K562 (cell line): ENCODE measurements at regions not wholly inside any gene's neighbourhood (a gene's known extent, or its start where the extent isn't known, plus 50 kb on each side); places are given as distances from the start of the nearest gene placed in this dataset.

Source experiments
- ATAC-seq: fragments of 200-7000 bp; cut with Tn5 transposase; 3 replicates; pipeline ENCODE4 v1.9.1; 2020; ENCODE audit warnings: moderate library complexity
- BruUV-seq: library from RNA; stranded (reverse); fragments of 400-500 nt; replicated peaks from 2 replicates; lab custom pipeline; 2021; lab: Mats Ljungman, UMichigan
- CTCF ChIA-PET: fragments of 300-600 bp; formaldehyde crosslinking; extraction: SDS; loops from one replicate; lab custom pipeline; 2021; ENCODE audit warnings: low intra/inter-chr PET ratio; lab: Yijun Ruan, JAX
- POLR2A ChIA-PET: fragments of 300-600, 350-650 bp; sonication (Branson Sonifier 250); formaldehyde crosslinking; extraction: SDS; loops from one replicate; lab custom pipeline; 2021; ENCODE audit warnings: antibody characterized with exemption, inconsistent platforms; lab: Yijun Ruan, JAX
- DNase-seq, 4 experiments: peaks; one replicate each; pipeline versions ENCODE4 v3.0.0 to v3.0.0-alpha.2; 2011 to 2018; ENCODE audit warnings: low spot score in 3 of 4, mixed read lengths in 3 of 4; ENCODE audit errors: extremely low read depth in 1 of 4
- FAIRE-seq: peaks from 2 replicates; lab custom pipeline; 2011; peaks lifted over from hg19 to GRCh38; lab: Jason Lieb, UNC
- H2AFZ ChIP-seq: 2 replicates; pipeline ENCODE4 v1.6.0; 2011; ENCODE audit warnings: low read depth, low read length, control low read depth, inconsistent platforms
- H3K27ac ChIP-seq: fragments of 200-600 bp; 3 replicates; pipeline ENCODE4 v1.8.0; 2011; ENCODE audit warnings: low read depth, mild to moderate bottlenecking, control low read depth, inconsistent platforms, low read length, moderate library complexity, mixed read lengths; ENCODE audit errors: extremely low read depth
- H3K27me3 ChIP-seq, 2 experiments: fragments of 300-600 bp in 1 of 2; 2 replicates in 1 of 2; 3 replicates in 1 of 2; pipeline versions ENCODE4 v1.6.0 to v1.8.0; 2011; ENCODE audit warnings: inconsistent platforms in 2 of 2, low read length in 2 of 2, mild to moderate bottlenecking in 1 of 2, mixed read lengths in 1 of 2, moderate library complexity in 1 of 2; ENCODE audit not compliant: control insufficient read depth in 2 of 2, insufficient read depth in 2 of 2
- H3K36me3 ChIP-seq: fragments of 300-600 bp; 3 replicates; pipeline ENCODE4 v1.8.0; 2011; ENCODE audit warnings: mild to moderate bottlenecking, low read length, inconsistent platforms; ENCODE audit not compliant: control insufficient read depth, insufficient read depth
- H3K4me1 ChIP-seq, 2 experiments: fragments of 200-600 bp in 1 of 2; replicated peaks in 1 of 2; 2 replicates in 1 of 2; 3 replicates in 1 of 2; pipeline versions ENCODE4 v1.5.1 to v1.8.0; 2011; ENCODE audit warnings: inconsistent platforms in 2 of 2, low read length in 2 of 2, mild to moderate bottlenecking in 1 of 2, mixed read lengths in 1 of 2, moderate library complexity in 1 of 2; ENCODE audit not compliant: control insufficient read depth in 2 of 2, insufficient read depth in 2 of 2
- H3K4me2 ChIP-seq: 2 replicates; pipeline ENCODE4 v1.6.1; 2011; ENCODE audit warnings: low read length, control low read depth, inconsistent platforms, mixed read lengths; ENCODE audit not compliant: insufficient read depth
- H3K4me3 ChIP-seq: fragments of 200-600 bp; sonication (generic), shearing (Covaris generic); 2 replicates; pipeline ENCODE4 v1.5.1; 2016; ENCODE audit warnings: control low read depth, inconsistent platforms
- H3K79me2 ChIP-seq: fragments of 200-600 bp; 3 replicates; pipeline ENCODE4 v1.8.0; 2011; ENCODE audit warnings: low read length, inconsistent platforms; ENCODE audit not compliant: control insufficient read depth, insufficient read depth
- H3K9ac ChIP-seq, 2 experiments: 2 replicates each; pipeline versions ENCODE4 v1.6.0 to v1.6.1; 2011; ENCODE audit warnings: low read depth in 2 of 2, low read length in 2 of 2, control low read depth in 1 of 2, inconsistent platforms in 1 of 2, mild to moderate bottlenecking in 1 of 2, mixed read lengths in 1 of 2; ENCODE audit not compliant: insufficient read depth in 1 of 2
- H3K9me1 ChIP-seq: one replicate; pipeline ENCODE4 v1.6.0; 2011; ENCODE audit warnings: inconsistent platforms, mild to moderate bottlenecking, low read length, moderate library complexity; ENCODE audit not compliant: control insufficient read depth, insufficient read depth
- H3K9me3 ChIP-seq: replicated peaks from 2 replicates; pipeline ENCODE4 v1.5.1; 2011; ENCODE audit warnings: low read depth, low read length, inconsistent platforms; ENCODE audit not compliant: control insufficient read depth, insufficient read depth
- H4K20me1 ChIP-seq: replicated peaks from 2 replicates; pipeline ENCODE4 v1.6.1; 2011; ENCODE audit warnings: low read length, inconsistent platforms, mixed read lengths; ENCODE audit not compliant: control insufficient read depth, insufficient read depth
- BRF2 ChIP-seq: IDR thresholded peaks from 3 replicates; pipeline ENCODE4 v1.6.1; 2011; ENCODE audit warnings: borderline replicate concordance, mild to moderate bottlenecking; ENCODE audit not compliant: insufficient read length, insufficient read depth
- CBX3 ChIP-seq, 2 experiments: IDR thresholded peaks; 1 replicate in 1 of 2; 2 replicates in 1 of 2; pipeline ENCODE4 v1.6.1; 2012; ENCODE audit warnings: inconsistent platforms in 2 of 2, low read length in 2 of 2, borderline replicate concordance in 1 of 2, control low read depth in 1 of 2
- CEBPG ChIP-seq, 3 experiments: fragments of 200-800 bp in 1 of 3; sonication (Bioruptor generic) in 1 of 3; sonication (generic) in 1 of 3; formaldehyde crosslinking in 1 of 3; IDR thresholded peaks in 2 of 3; conservative IDR thresholded peaks in 1 of 3; 2 replicates each; pipeline versions ENCODE4 v1.6.1 to v1.8.0; 2016 to 2022; ENCODE audit warnings: missing compliant biosample characterization in 2 of 3, missing genetic modification characterization in 2 of 3, mild to moderate bottlenecking in 1 of 3, missing genetic modification reagents in 1 of 3
- ERF ChIP-seq: fragments of 450-650 bp; formaldehyde crosslinking; IDR thresholded peaks from 2 replicates; pipeline ENCODE4 v1.4.0; 2020; ENCODE audit warnings: mild to moderate bottlenecking, mixed read lengths
- HNRNPK ChIP-seq: fragments of 200-400 bp; formaldehyde crosslinking; IDR thresholded peaks from one replicate; pipeline ENCODE4 v1.6.1; 2018; ENCODE audit warnings: mild to moderate bottlenecking, low read depth, low read length; ENCODE audit not compliant: poor library complexity, severe bottlenecking
- NCOR1 ChIP-seq: fragments of 450-650 bp; IDR thresholded peaks from 2 replicates; pipeline ENCODE4 v1.6.1; 2016; ENCODE audit warnings: mild to moderate bottlenecking, moderate library complexity
- NRF1 ChIP-seq, 2 experiments: fragments of 450-650 bp; IDR thresholded peaks in 1 of 2; conservative IDR thresholded peaks in 1 of 2; 2 replicates each; pipeline ENCODE4 v1.6.1; 2014; ENCODE audit warnings: mild to moderate bottlenecking in 2 of 2
- SMC3 ChIP-seq: conservative IDR thresholded peaks from 2 replicates; pipeline ENCODE4 v1.6.1; 2011; ENCODE audit warnings: low read depth, low read length, improper control_type of control experiment; ENCODE audit not compliant: insufficient read depth
- SRF ChIP-seq, 2 experiments: fragments of 250-450, 450-650 bp in 1 of 2; sonication (Bioruptor Pico) in 1 of 2; sonication (generic) in 1 of 2; formaldehyde crosslinking; IDR thresholded peaks; 2 replicates each; pipeline versions ENCODE4 v1.5.0 to v1.5.1; 2020 to 2022; ENCODE audit warnings: mild to moderate bottlenecking in 1 of 2, missing genetic modification reagents in 1 of 2
- ZFPM2 ChIP-seq: fragments of 250-450 bp; sonication (Bioruptor Pico); IDR thresholded peaks from 2 replicates; pipeline ENCODE4 v1.5.1; 2022; ENCODE audit warnings: mild to moderate bottlenecking
- ZNF3 ChIP-seq: fragments of 250-450 bp; sonication (Bioruptor Pico); IDR thresholded peaks from 2 replicates; pipeline ENCODE4 v1.5.0; 2021; ENCODE audit warnings: mild to moderate bottlenecking, moderate library complexity
- ZNF780A ChIP-seq: fragments of 250-450 bp; sonication (Bioruptor Pico); IDR thresholded peaks from 2 replicates; pipeline ENCODE4 v1.5.0; 2021; ENCODE audit warnings: mild to moderate bottlenecking
- WGBS: fragments of 100-300 bp; shearing (Covaris generic); methylation state at CpG from one replicate; pipeline ENCODE4 v1.1.6; 2016; ENCODE audit warnings: low coverage, mixed read lengths; ENCODE audit not compliant: insufficient coverage; ENCODE audit errors: missing lambda C conversion rate; 5-methylcytosine and 5-hydroxymethylcytosine counted together
- in situ Hi-C: fragments of 300-500 bp; cut with MboI; formaldehyde crosslinking; loops from 4 replicates; pipeline ENCODE4 v1.15.0; 2018; ENCODE audit warnings: inconsistent platforms, mixed read lengths
- intact Hi-C: fragments of 100-400 bp; cut with micrococcal nuclease; formaldehyde crosslinking; loops from 2 replicates; pipeline ENCODE4 v1.14.2; 2022
- TF ChIP-seq, protein P1 (sequence below): sonication (generic); IDR thresholded peaks from 2 replicates; pipeline ENCODE4 v1.6.1; 2016
- TF ChIP-seq, protein P2 (sequence below): fragments of 450-650 bp; IDR thresholded peaks from 2 replicates; pipeline ENCODE4 v1.6.1; 2016; ENCODE audit warnings: antibody characterized with exemption
- TF ChIP-seq, protein P3 (sequence below), 3 experiments: fragments of 200-800 bp in 1 of 3; sonication (Bioruptor generic) in 1 of 3; sonication (generic) in 1 of 3; formaldehyde crosslinking in 1 of 3; IDR thresholded peaks; 2 replicates each; pipeline versions ENCODE4 v1.6.1 to v1.8.0; 2016 to 2022; ENCODE audit warnings: mild to moderate bottlenecking in 2 of 3, missing compliant biosample characterization in 2 of 3, missing genetic modification characterization in 2 of 3, missing genetic modification reagents in 1 of 3

- Histone ChIP-seq H3K4me3 (no peak overlapping the region), H3K9me3 (no peaks in the 10 kb centered on the region), H3K36me3 (no peaks in the 10 kb centered on the region), H3K79me2 (no peaks in the 10 kb centered on the region), H2AFZ (no peak overlapping the region), H3K9ac (no peak overlapping the region), H3K4me1 (no peaks in the 10 kb centered on the region), H3K27me3 (no peaks in the 10 kb centered on the region), H4K20me1 (no peaks in the 10 kb centered on the region), H3K27ac (no peak overlapping the region), H3K4me2 (no peak overlapping the region), H3K9me1 (no peaks in the 10 kb centered on the region)
- no TSS peak for BruUV-seq
- intact Hi-C loops (loop anchor here (1.0 to 2.0 kb wide), 3 partner anchors 34 to 670 kb away; no protein-coding TSS in a partner anchor), in situ Hi-C loops (no loop called here)
- ChIA-PET CTCF (interaction anchor here (0.8 to 1.8 kb wide), 3 partner anchors 97 to 671 kb away, joined by 5 to 10 read pairs (median 7); no protein-coding TSS in a partner anchor), POLR2A (no interaction called here)
- peak; percentile 52 to 70 (median 58) for DNase-seq
- ATAC-seq, result peak; percentile 97
- WGBS, result 0% methylated on average over 2 of the region's 2 CpGs
- FAIRE-seq, result peak; percentile 82
- no peak for TF ChIP-seq CEBPG (CRISPR knock-in tag; IDR thresholded peaks at IDR 0.05)
- TF ChIP-seq CEBPG (tag; conservative IDR thresholded peaks at IDR 0.05 in 1 of 2, IDR thresholded peaks at IDR 0.05 in 1 of 2), result no peak
- TF ChIP-seq NRF1 (conservative IDR thresholded peaks at IDR 0.05 in 1 of 2, IDR thresholded peaks at IDR 0.05 in 1 of 2), result no peak
- peak; percentile 50; the same call in 1 of the 2 replicates for TF ChIP-seq SMC3
- TF ChIP-seq ZNF3 (CRISPR knock-in tag), result no peak
- no peak for TF ChIP-seq BRF2
- TF ChIP-seq, protein P1, sequence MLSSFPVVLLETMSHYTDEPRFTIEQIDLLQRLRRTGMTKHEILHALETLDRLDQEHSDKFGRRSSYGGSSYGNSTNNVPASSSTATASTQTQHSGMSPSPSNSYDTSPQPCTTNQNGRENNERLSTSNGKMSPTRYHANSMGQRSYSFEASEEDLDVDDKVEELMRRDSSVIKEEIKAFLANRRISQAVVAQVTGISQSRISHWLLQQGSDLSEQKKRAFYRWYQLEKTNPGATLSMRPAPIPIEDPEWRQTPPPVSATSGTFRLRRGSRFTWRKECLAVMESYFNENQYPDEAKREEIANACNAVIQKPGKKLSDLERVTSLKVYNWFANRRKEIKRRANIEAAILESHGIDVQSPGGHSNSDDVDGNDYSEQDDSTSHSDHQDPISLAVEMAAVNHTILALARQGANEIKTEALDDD, result no peak
- TF ChIP-seq ERF (CRISPR knock-in tag), result no peak
- TF ChIP-seq ZNF780A (CRISPR knock-in tag), result no peak
- TF ChIP-seq ZFPM2 (CRISPR knock-in tag), result no peak
- TF ChIP-seq NCOR1, result no peak
- TF ChIP-seq HNRNPK, result no peak
- TF ChIP-seq SRF (CRISPR knock-in tag; IDR thresholded peaks at IDR 0.05), result no peak
- TF ChIP-seq, protein P2, sequence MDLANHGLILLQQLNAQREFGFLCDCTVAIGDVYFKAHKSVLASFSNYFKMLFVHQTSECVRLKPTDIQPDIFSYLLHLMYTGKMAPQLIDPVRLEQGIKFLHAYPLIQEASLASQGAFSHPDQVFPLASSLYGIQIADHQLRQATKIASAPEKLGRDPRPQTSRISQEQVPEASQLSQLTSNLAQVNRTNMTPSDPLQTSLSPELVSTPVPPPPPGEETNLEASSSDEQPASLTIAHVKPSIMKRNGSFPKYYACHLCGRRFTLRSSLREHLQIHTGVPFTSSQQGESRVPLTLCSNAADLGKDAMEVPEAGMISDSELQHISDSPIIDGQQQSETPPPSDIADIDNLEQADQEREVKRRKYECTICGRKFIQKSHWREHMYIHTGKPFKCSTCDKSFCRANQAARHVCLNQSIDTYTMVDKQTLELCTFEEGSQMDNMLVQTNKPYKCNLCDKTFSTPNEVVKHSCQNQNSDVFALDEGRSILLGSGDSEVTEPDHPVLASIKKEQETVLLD, result no peak
- TF ChIP-seq, protein P3, sequence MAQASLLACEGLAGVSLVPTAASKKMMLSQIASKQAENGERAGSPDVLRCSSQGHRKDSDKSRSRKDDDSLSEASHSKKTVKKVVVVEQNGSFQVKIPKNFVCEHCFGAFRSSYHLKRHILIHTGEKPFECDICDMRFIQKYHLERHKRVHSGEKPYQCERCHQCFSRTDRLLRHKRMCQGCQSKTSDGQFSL (CRISPR knock-in tag; IDR thresholded peaks at IDR 0.05), result no peak
- TF ChIP-seq, protein P3 (tag; IDR thresholded peaks at IDR 0.05), result no peak
- no peak for TF ChIP-seq CBX3 (IDR thresholded peaks at IDR 0.05; ENCODE audit: borderline replicate concordance in 1 of 2, low read length in 2 of 2)
Measured at GRCh38 chr7:116138202-116138801, 72.0 kb upstream of the TES start.
